GM23338 (cell line): ENCODE measurements at regions not wholly inside any gene's neighbourhood (a gene's known extent, or its start where the extent isn't known, plus 50 kb on each side); places are given as distances from the start of the nearest gene placed in this dataset.

Experiments used
- ATAC-seq: fragments of 200-7000 bp; cut with Tn5 transposase; 3 replicates; pipeline ENCODE4 v1.9.1; 2020
- DNase-seq: peaks from one replicate; pipeline ENCODE4 v3.0.0-alpha.2; 2015; ENCODE audit warnings: low spot score
- H2AFZ ChIP-seq: fragments of 200-600 bp; sonication (generic); 2 replicates; pipeline ENCODE4 v1.8.0; 2016; ENCODE audit warnings: antibody characterized with exemption, mild to moderate bottlenecking, moderate library complexity
- H3F3A ChIP-seq: fragments of 200-600 bp; sonication (generic); replicated peaks from 2 replicates; pipeline ENCODE4 v1.8.0; 2017; ENCODE audit warnings: antibody characterized with exemption, mixed run types, low read depth
- H3K27ac ChIP-seq: fragments of 200-600 bp; sonication (generic); 2 replicates; pipeline ENCODE4 v1.6.1; 2016; ENCODE audit warnings: low read depth
- H3K27me3 ChIP-seq: fragments of 200-600 bp; sonication (generic); 2 replicates; pipeline ENCODE4 v1.8.0; 2016; ENCODE audit warnings: mild to moderate bottlenecking, mixed run types, moderate library complexity; ENCODE audit not compliant: insufficient read depth
- H3K36me3 ChIP-seq: fragments of 200-600 bp; sonication (generic); 2 replicates; pipeline ENCODE4 v1.8.0; 2016; ENCODE audit warnings: mild to moderate bottlenecking; ENCODE audit not compliant: insufficient read depth
- H3K4me1 ChIP-seq: fragments of 200-600 bp; sonication (generic); 2 replicates; pipeline ENCODE4 v1.8.0; 2016; ENCODE audit warnings: mild to moderate bottlenecking, moderate library complexity; ENCODE audit not compliant: insufficient read depth
- H3K4me2 ChIP-seq: fragments of 200-600 bp; sonication (generic); 2 replicates; pipeline ENCODE4 v1.7.1; 2017; ENCODE audit warnings: mixed run types
- H3K4me3 ChIP-seq: fragments of 200-600 bp; sonication (generic); 2 replicates; pipeline ENCODE4 v1.6.1; 2016; ENCODE audit warnings: mixed run types
- H3K79me2 ChIP-seq: fragments of 200-600 bp; sonication (generic); replicated peaks from 2 replicates; pipeline ENCODE4 v1.8.0; 2017; ENCODE audit warnings: mild to moderate bottlenecking; ENCODE audit not compliant: insufficient read depth
- H3K9me2 ChIP-seq: fragments of 200-600 bp; sonication (generic); 2 replicates; pipeline ENCODE4 v1.8.0; 2017; ENCODE audit not compliant: insufficient read depth
- H4K20me1 ChIP-seq: fragments of 200-600 bp; sonication (generic); replicated peaks from 2 replicates; pipeline ENCODE4 v1.8.0; 2017; ENCODE audit warnings: mild to moderate bottlenecking; ENCODE audit not compliant: insufficient read depth
- H3K27ac Mint-ChIP-seq: 2 replicates; pipeline ENCODE4 v1.8.0; 2020; ENCODE audit warnings: inconsistent platforms, mild to moderate bottlenecking, moderate library complexity, mixed read lengths
- H3K27me3 Mint-ChIP-seq: 3 replicates; pipeline ENCODE4 v1.8.0; 2022; ENCODE audit warnings: low read depth, mild to moderate bottlenecking, moderate library complexity, mixed read lengths, inconsistent platforms; ENCODE audit not compliant: insufficient read depth, poor library complexity
- H3K36me3 Mint-ChIP-seq: 3 replicates; pipeline ENCODE4 v1.8.0; 2021; ENCODE audit warnings: low read depth, mild to moderate bottlenecking, inconsistent platforms, moderate library complexity, mixed read lengths
- H3K4me1 Mint-ChIP-seq: 3 replicates; pipeline ENCODE4 v1.8.0; 2020; ENCODE audit warnings: mild to moderate bottlenecking, inconsistent platforms, mixed read lengths
- H3K4me3 Mint-ChIP-seq: 3 replicates; pipeline ENCODE4 v1.8.0; 2021; ENCODE audit warnings: moderate library complexity, mild to moderate bottlenecking, inconsistent platforms, mixed read lengths
- H3K9me3 Mint-ChIP-seq: 3 replicates; pipeline ENCODE4 v1.8.0; 2020; ENCODE audit warnings: moderate library complexity, mild to moderate bottlenecking, inconsistent platforms, mixed read lengths
- CREB1 ChIP-seq: fragments of 250-450 bp; sonication (Bioruptor Pico); IDR thresholded peaks from 2 replicates; pipeline ENCODE4 v1.5.0; 2020; ENCODE audit warnings: low read depth, mild to moderate bottlenecking, moderate library complexity
- EZH2phosphoT487 ChIP-seq: fragments of 200-600 bp; sonication (generic); IDR thresholded peaks from one replicate; pipeline ENCODE4 v1.8.1; 2018; ENCODE audit warnings: antibody characterized with exemption; ENCODE audit not compliant: unreplicated experiment
- NANOG ChIP-seq: IDR thresholded peaks from 2 replicates; pipeline ENCODE4 v1.6.1; 2016; ENCODE audit warnings: antibody characterized with exemption, borderline replicate concordance
- STAT1 ChIP-seq: IDR thresholded peaks from one replicate; pipeline ENCODE4 v1.6.1; 2016; ENCODE audit warnings: antibody characterized with exemption; ENCODE audit not compliant: unreplicated experiment
- ZNF331 ChIP-seq: fragments of 250-450 bp; sonication (Bioruptor Pico); IDR thresholded peaks from 2 replicates; pipeline ENCODE4 v1.5.0; 2020; ENCODE audit warnings: low read depth, mild to moderate bottlenecking, moderate library complexity
- TF ChIP-seq, protein P1 (sequence below): IDR thresholded peaks from 2 replicates; pipeline ENCODE4 v1.6.1; 2016; ENCODE audit warnings: antibody characterized with exemption
- TF ChIP-seq, protein P2 (sequence below), 2 experiments: fragments of 200-600 bp in 1 of 2; sonication (generic) in 1 of 2; conservative IDR thresholded peaks; 2 replicates each; pipeline versions ENCODE4 v1.5.1 to v1.6.1; 2016 to 2017; ENCODE audit warnings: antibody characterized with exemption in 2 of 2, low read depth in 2 of 2, mild to moderate bottlenecking in 2 of 2, moderate library complexity in 1 of 2
- TF ChIP-seq, protein P3 (sequence below): fragments of 250-450 bp; sonication (Bioruptor Pico); IDR thresholded peaks from 2 replicates; pipeline ENCODE4 v1.5.0; 2020; ENCODE audit warnings: mild to moderate bottlenecking, moderate library complexity

DNA sequence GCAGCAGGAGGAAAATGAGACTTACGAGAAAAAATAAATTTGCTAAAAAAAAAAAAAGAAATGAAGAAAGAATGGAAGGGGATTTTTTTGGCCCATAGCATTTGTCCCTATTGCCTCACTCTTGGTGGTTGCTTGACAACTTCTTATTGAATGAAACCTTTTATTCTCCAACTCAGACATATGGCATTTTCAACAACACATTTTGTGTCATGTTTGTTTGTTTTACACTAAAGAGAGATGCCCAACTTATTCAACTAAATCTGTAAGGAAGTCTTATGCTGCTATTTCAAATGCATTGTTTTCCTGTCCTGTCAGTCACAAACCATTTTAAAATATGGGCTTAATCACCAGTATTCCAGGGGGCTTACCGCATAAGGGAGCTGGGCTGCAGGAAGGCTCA, 409.1 kb upstream of the TENM3 start:
- Mint-ChIP-seq H3K9me3 (no peaks in the 10 kb centered on the region), H3K27me3 (no peaks in the 10 kb centered on the region), H3K4me1 (peaks cover 5% of the 10 kb centered on the region)

More for the DNA sequence above, 409.1 kb upstream of the TENM3 start:
- no peak overlapping the region for H3K4me3 ChIP-seq
- H4K20me1 ChIP-seq, result no peaks in the 10 kb centered on the region
- DNase-seq (no peak), ATAC-seq (no peak)
- 0 out of 2 replicates have a peak, but pooled peaks cover 7% of the 10 kb centered on the region for H3K4me1 ChIP-seq
- H2AFZ ChIP-seq, result no peak overlapping the region
- TF ChIP-seq, protein P1, sequence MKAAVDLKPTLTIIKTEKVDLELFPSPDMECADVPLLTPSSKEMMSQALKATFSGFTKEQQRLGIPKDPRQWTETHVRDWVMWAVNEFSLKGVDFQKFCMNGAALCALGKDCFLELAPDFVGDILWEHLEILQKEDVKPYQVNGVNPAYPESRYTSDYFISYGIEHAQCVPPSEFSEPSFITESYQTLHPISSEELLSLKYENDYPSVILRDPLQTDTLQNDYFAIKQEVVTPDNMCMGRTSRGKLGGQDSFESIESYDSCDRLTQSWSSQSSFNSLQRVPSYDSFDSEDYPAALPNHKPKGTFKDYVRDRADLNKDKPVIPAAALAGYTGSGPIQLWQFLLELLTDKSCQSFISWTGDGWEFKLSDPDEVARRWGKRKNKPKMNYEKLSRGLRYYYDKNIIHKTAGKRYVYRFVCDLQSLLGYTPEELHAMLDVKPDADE, result no peak
- no peak for TF ChIP-seq NANOG
- TF ChIP-seq, protein P2, sequence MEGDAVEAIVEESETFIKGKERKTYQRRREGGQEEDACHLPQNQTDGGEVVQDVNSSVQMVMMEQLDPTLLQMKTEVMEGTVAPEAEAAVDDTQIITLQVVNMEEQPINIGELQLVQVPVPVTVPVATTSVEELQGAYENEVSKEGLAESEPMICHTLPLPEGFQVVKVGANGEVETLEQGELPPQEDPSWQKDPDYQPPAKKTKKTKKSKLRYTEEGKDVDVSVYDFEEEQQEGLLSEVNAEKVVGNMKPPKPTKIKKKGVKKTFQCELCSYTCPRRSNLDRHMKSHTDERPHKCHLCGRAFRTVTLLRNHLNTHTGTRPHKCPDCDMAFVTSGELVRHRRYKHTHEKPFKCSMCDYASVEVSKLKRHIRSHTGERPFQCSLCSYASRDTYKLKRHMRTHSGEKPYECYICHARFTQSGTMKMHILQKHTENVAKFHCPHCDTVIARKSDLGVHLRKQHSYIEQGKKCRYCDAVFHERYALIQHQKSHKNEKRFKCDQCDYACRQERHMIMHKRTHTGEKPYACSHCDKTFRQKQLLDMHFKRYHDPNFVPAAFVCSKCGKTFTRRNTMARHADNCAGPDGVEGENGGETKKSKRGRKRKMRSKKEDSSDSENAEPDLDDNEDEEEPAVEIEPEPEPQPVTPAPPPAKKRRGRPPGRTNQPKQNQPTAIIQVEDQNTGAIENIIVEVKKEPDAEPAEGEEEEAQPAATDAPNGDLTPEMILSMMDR (conservative IDR thresholded peaks at IDR 0.05; ENCODE audit: low read depth in 2 of 2), result no peak
- no peak for TF ChIP-seq CREB1 (CRISPR knock-in tag)
- TF ChIP-seq ZNF331 (CRISPR knock-in tag), result no peak
- TF ChIP-seq, protein P3, sequence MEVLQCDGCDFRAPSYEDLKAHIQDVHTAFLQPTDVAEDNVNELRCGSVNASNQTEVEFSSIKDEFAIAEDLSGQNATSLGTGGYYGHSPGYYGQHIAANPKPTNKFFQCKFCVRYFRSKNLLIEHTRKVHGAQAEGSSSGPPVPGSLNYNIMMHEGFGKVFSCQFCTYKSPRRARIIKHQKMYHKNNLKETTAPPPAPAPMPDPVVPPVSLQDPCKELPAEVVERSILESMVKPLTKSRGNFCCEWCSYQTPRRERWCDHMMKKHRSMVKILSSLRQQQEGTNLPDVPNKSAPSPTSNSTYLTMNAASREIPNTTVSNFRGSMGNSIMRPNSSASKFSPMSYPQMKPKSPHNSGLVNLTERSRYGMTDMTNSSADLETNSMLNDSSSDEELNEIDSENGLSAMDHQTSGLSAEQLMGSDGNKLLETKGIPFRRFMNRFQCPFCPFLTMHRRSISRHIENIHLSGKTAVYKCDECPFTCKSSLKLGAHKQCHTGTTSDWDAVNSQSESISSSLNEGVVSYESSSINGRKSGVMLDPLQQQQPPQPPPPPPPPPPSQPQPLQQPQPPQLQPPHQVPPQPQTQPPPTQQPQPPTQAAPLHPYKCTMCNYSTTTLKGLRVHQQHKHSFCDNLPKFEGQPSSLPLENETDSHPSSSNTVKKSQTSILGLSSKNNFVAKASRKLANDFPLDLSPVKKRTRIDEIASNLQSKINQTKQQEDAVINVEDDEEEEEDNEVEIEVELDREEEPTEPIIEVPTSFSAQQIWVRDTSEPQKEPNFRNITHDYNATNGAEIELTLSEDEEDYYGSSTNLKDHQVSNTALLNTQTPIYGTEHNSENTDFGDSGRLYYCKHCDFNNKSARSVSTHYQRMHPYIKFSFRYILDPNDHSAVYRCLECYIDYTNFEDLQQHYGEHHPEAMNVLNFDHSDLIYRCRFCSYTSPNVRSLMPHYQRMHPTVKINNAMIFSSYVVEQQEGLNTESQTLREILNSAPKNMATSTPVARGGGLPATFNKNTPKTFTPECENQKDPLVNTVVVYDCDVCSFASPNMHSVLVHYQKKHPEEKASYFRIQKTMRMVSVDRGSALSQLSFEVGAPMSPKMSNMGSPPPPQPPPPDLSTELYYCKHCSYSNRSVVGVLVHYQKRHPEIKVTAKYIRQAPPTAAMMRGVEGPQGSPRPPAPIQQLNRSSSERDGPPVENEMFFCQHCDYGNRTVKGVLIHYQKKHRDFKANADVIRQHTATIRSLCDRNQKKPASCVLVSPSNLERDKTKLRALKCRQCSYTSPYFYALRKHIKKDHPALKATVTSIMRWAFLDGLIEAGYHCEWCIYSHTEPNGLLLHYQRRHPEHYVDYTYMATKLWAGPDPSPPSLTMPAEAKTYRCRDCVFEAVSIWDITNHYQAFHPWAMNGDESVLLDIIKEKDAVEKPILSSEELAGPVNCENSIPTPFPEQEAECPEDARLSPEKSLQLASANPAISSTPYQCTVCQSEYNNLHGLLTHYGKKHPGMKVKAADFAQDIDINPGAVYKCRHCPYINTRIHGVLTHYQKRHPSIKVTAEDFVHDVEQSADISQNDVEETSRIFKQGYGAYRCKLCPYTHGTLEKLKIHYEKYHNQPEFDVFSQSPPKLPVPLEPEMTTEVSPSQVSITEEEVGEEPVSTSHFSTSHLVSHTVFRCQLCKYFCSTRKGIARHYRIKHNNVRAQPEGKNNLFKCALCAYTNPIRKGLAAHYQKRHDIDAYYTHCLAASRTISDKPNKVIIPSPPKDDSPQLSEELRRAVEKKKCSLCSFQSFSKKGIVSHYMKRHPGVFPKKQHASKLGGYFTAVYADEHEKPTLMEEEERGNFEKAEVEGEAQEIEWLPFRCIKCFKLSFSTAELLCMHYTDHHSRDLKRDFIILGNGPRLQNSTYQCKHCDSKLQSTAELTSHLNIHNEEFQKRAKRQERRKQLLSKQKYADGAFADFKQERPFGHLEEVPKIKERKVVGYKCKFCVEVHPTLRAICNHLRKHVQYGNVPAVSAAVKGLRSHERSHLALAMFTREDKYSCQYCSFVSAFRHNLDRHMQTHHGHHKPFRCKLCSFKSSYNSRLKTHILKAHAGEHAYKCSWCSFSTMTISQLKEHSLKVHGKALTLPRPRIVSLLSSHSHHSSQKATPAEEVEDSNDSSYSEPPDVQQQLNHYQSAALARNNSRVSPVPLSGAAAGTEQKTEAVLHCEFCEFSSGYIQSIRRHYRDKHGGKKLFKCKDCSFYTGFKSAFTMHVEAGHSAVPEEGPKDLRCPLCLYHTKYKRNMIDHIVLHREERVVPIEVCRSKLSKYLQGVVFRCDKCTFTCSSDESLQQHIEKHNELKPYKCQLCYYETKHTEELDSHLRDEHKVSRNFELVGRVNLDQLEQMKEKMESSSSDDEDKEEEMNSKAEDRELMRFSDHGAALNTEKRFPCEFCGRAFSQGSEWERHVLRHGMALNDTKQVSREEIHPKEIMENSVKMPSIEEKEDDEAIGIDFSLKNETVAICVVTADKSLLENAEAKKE (CRISPR knock-in tag), result no peak
- TF ChIP-seq EZH2phosphoT487, result no peak
- no peak for TF ChIP-seq STAT1
- H3K27me3 ChIP-seq, result no peaks in the 10 kb centered on the region
- no peaks in the 10 kb centered on the region for H3F3A ChIP-seq
- no peak overlapping the region for H3K4me2 ChIP-seq
- Mint-ChIP-seq H3K27ac (no peak overlapping the region), H3K4me3 (no peak overlapping the region), H3K36me3 (no peaks in the 10 kb centered on the region)
- 0 out of 2 replicates have a peak, but pooled peaks cover 3% of the 10 kb centered on the region for H3K9me2 ChIP-seq
- H3K36me3 ChIP-seq, result no peaks in the 10 kb centered on the region
- no peaks in the 10 kb centered on the region for H3K79me2 ChIP-seq
- no peak overlapping the region for H3K27ac ChIP-seq
